Mucosa of descending colon (tissue), 3 donors: ENCODE measurements at regions not wholly inside any gene's neighbourhood (a gene's known extent, or its start where the extent isn't known, plus 50 kb on each side); places are given as distances from the start of the nearest gene placed in this dataset.

Source experiments
- ATAC-seq: fragments of 200-7000 bp; cut with Tn5 transposase; one replicate; pipeline ENCODE4 v1.9.1; 2020; ENCODE audit warnings: mild to moderate bottlenecking, moderate library complexity
- DNase-seq, 3 donors: peaks; one replicate each; pipeline ENCODE4 v3.0.0-alpha.2; 2020
- H3K36me3 ChIP-seq: fragments of 200-600 bp; one replicate; pipeline ENCODE4 v1.8.0; 2021; ENCODE audit warnings: low read depth, mild to moderate bottlenecking
- H3K4me1 ChIP-seq: fragments of 200-600 bp; one replicate; pipeline ENCODE4 v1.8.0; 2021; ENCODE audit warnings: low read depth, mild to moderate bottlenecking
- H3K4me3 ChIP-seq: fragments of 200-600 bp; one replicate; pipeline ENCODE4 v1.8.0; 2021; ENCODE audit warnings: mild to moderate bottlenecking
- H3K9me3 ChIP-seq: fragments of 200-600 bp; one replicate; pipeline ENCODE4 v1.8.0; 2021; ENCODE audit warnings: mild to moderate bottlenecking
- CTCF ChIP-seq: fragments of 200-600 bp; IDR thresholded peaks from one replicate; pipeline ENCODE4 v1.8.0; 2022; ENCODE audit warnings: antibody characterized with exemption, mild to moderate bottlenecking
- intact Hi-C, 2 donors: fragments of 100-400 bp; cut with DNase I in 1 of 2; cut with micrococcal nuclease in 1 of 2; formaldehyde crosslinking; loops; one replicate each; pipeline versions ENCODE4 v1.11.0 to v1.11.1; 2022; cut with DNase I, micrococcal nuclease
- donor health status: DM: no; HTN: no; CAD: no; lungs with moderate emphysema.
- donor health status: DM: no; HTN: no; CAD: no.
- donor health status: DM: no; HTN: yes; CAD: no.

- no peak for ATAC-seq
- Histone ChIP-seq H3K4me1 (no peaks in the 10 kb centered on the region), H3K4me3 (no peak overlapping the region), H3K36me3 (no peaks in the 10 kb centered on the region), H3K9me3 (no peaks in the 10 kb centered on the region)
- no peak for TF ChIP-seq CTCF
- intact Hi-C loops, result no loop called here
- DNase-seq, result no peak
These were observed 237.0 kb downstream of the SOX9 start for GRCh38 chr17:72357764-72358365.

DNA sequence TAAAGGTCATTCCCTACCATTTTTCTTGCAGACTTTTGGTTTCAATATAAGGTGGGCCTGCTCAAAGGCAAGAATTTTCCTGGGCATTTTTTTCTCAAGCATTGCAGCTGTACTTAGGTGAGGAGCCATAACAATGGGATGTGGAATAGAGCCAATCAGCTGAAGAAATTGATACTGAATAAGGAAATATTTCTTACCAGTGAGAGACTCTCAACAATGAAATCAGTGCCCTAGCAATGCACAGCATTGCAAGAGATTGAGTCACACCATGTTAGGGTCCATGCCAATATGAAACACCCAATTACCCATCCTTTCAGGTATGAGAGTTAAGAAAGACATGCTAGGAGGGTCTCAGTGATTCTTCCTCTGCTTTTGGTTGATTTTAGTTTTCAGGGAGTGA lies 237.6 kb downstream of the SOX9 start:
- Histone ChIP-seq H3K4me1 (no peaks in the 10 kb centered on the region), H3K4me3 (no peak overlapping the region), H3K36me3 (no peaks in the 10 kb centered on the region), H3K9me3 (no peaks in the 10 kb centered on the region)
- no peak for ATAC-seq
- no peak for TF ChIP-seq CTCF
- no peak for DNase-seq
- intact Hi-C loops, result no loop called here

DNA sequence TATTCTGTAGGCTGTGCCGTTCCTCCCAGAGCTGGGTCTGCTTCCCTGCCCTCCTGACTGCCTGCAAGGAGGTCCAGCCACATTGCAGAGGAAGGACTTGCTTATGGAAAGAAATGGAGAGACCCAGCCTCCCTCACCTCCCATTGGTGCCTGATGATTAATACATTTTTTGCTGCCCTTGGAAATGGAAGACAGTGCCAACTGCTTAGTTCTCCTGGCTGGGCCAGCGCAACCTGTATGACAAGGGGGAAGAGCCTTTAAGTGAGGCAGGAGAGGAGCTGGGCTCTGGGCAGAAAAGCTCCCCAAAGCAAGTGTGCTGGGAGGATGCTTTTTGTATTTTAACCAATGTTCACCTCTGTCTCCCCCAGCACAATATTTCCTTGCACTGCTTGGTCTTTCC lies 238.5 kb downstream of the SOX9 start:
- no peaks in the 10 kb centered on the region for H3K9me3 ChIP-seq
- no peak for TF ChIP-seq CTCF
- DNase-seq (no peak), ATAC-seq (no peak)
- H3K36me3 ChIP-seq, result no peaks in the 10 kb centered on the region
- no peaks in the 10 kb centered on the region for H3K4me1 ChIP-seq
- H3K4me3 ChIP-seq, result no peak overlapping the region
- intact Hi-C loops, result no loop called here

DNA sequence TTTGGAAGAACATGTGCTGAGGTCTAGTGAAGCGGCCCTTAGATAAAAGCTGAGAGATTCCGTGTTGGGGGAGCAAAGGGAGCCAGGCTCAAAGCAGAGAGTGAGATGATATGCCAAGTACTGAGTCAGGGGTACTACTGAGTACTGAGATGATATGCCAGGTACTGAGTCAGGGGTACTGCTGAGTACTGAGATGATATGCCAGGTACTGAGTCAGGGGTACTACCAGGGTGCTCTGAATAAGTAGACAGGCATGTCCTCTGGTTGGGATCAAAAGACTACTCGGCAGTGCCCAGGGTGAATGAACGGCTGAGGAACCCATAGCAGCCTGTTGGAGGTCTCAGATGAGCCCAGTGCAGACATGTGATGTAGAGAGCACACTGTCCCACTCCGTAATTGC lies 239.0 kb downstream of the SOX9 start:
- intact Hi-C loops, result no loop called here
- Histone ChIP-seq H3K4me1 (no peaks in the 10 kb centered on the region), H3K36me3 (no peaks in the 10 kb centered on the region), H3K9me3 (no peaks in the 10 kb centered on the region), H3K4me3 (no peak overlapping the region)
- ATAC-seq (no peak), DNase-seq (no peak)
- no peak for TF ChIP-seq CTCF

GRCh38 chr17:72360386-72360940 lies 239.6 kb downstream of the SOX9 start:
- intact Hi-C loops, result no loop called here
- Histone ChIP-seq H3K9me3 (no peaks in the 10 kb centered on the region), H3K36me3 (no peaks in the 10 kb centered on the region), H3K4me1 (no peaks in the 10 kb centered on the region), H3K4me3 (no peak overlapping the region)
- ATAC-seq, result no peak
- TF ChIP-seq CTCF, result no peak
- no peak for DNase-seq

DNA sequence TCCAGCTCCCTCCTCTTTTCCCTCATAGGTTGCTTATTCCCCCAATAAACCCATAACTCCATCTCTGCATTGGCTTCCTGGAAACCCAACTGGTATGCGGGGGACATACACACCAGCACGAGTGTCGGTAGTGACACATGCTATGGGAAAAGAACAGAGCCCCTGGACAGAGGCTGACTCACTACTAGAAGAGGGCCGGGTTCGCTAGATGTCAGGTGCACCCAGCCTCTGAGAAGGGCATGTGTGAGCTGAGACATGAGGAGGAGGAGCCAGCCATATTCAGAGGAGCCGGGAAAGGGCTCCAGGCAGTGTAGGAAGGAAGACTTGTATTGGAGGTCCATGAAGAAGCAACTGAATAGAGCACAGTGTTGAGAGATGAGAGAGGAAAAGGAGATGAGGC lies 241.1 kb downstream of the SOX9 start:
- intact Hi-C loops, result no loop called here
- no peak for DNase-seq
- no peak for TF ChIP-seq CTCF

More for the DNA sequence above, 241.1 kb downstream of the SOX9 start:
- Histone ChIP-seq H3K36me3 (no peaks in the 10 kb centered on the region), H3K4me3 (no peak overlapping the region), H3K9me3 (no peaks in the 10 kb centered on the region), H3K4me1 (no peaks in the 10 kb centered on the region)
- ATAC-seq, result no peak
